Neuronal stem cell (in vitro differentiated cells): ENCODE measurements at regions not wholly inside any gene's neighbourhood (a gene's known extent, or its start where the extent isn't known, plus 50 kb on each side); places are given as distances from the start of the nearest gene placed in this dataset.

Source experiments
- DNase-seq: peaks from one replicate; pipeline ENCODE4 v3.0.0-alpha.2; 2013; ENCODE audit warnings: low spot score
- H2AFZ ChIP-seq: one replicate; pipeline ENCODE4 v1.6.1; 2013; ENCODE audit warnings: mild to moderate bottlenecking, low read length, inconsistent platforms
- H2AK5ac ChIP-seq: 2 replicates; pipeline ENCODE4 v1.6.1; 2013; ENCODE audit warnings: low read depth, mild to moderate bottlenecking, inconsistent platforms, low read length, moderate library complexity, mixed read lengths
- H2BK120ac ChIP-seq: 2 replicates; pipeline ENCODE4 v1.6.1; 2013; ENCODE audit warnings: low read depth, mild to moderate bottlenecking, inconsistent platforms, low read length, moderate library complexity, mixed read lengths
- H2BK12ac ChIP-seq: one replicate; pipeline ENCODE4 v1.6.1; 2013; ENCODE audit warnings: low read length, inconsistent platforms
- H2BK15ac ChIP-seq: 2 replicates; pipeline ENCODE4 v1.6.1; 2013; ENCODE audit warnings: mild to moderate bottlenecking, low read length, inconsistent platforms, mixed read lengths
- H2BK5ac ChIP-seq: one replicate; pipeline ENCODE4 v1.6.1; 2013; ENCODE audit warnings: inconsistent platforms, mild to moderate bottlenecking, low read length, moderate library complexity
- H3K14ac ChIP-seq: one replicate; pipeline ENCODE4 v1.6.1; 2013; ENCODE audit warnings: low read length, inconsistent platforms
- H3K18ac ChIP-seq: 2 replicates; pipeline ENCODE4 v1.6.1; 2013; ENCODE audit warnings: low read length, inconsistent platforms
- H3K23ac ChIP-seq: 2 replicates; pipeline ENCODE4 v1.6.1; 2013; ENCODE audit warnings: low read depth, mild to moderate bottlenecking, mixed read lengths, low read length, inconsistent platforms; ENCODE audit not compliant: poor library complexity
- H3K27ac ChIP-seq: replicated peaks from 3 replicates; pipeline ENCODE4 v1.5.1; 2013; ENCODE audit warnings: low read length, inconsistent platforms
- H3K27me3 ChIP-seq, 3 experiments: 2 replicates each; pipeline ENCODE4 v1.6.1; 2013; ENCODE audit warnings: low read length in 3 of 3, mild to moderate bottlenecking in 2 of 3, inconsistent platforms in 1 of 3, low read depth in 1 of 3, mixed read lengths in 1 of 3, moderate library complexity in 1 of 3; ENCODE audit not compliant: control insufficient read depth in 3 of 3, insufficient read depth in 3 of 3
- H3K36me3 ChIP-seq, 2 donors: replicated peaks in 1 of 2; 2 replicates each; pipeline ENCODE4 v1.6.1; 2013; ENCODE audit warnings: low read length in 2 of 2; ENCODE audit not compliant: control insufficient read depth in 2 of 2, insufficient read depth in 2 of 2
- H3K4ac ChIP-seq: 2 replicates; pipeline ENCODE4 v1.6.1; 2013; ENCODE audit warnings: inconsistent platforms, mild to moderate bottlenecking, low read length, moderate library complexity
- H3K4me1 ChIP-seq, 2 donors: 1 replicate in 1 of 2; 2 replicates in 1 of 2; pipeline ENCODE4 v1.6.1; 2013; ENCODE audit warnings: low read length in 2 of 2, low read depth in 1 of 2; ENCODE audit not compliant: control insufficient read depth in 2 of 2, insufficient read depth in 1 of 2
- H3K4me2 ChIP-seq: one replicate; pipeline ENCODE4 v1.6.1; 2013; ENCODE audit warnings: mild to moderate bottlenecking, low read length, inconsistent platforms; ENCODE audit not compliant: insufficient read depth, poor library complexity, severe bottlenecking
- H3K4me3 ChIP-seq, 2 donors: 2 replicates each; pipeline ENCODE4 v1.5.1; 2013; ENCODE audit warnings: low read length in 2 of 2, mild to moderate bottlenecking in 2 of 2, inconsistent platforms in 1 of 2, moderate library complexity in 1 of 2
- H3K79me1 ChIP-seq: one replicate; pipeline ENCODE4 v1.6.1; 2013; ENCODE audit warnings: low read depth, mild to moderate bottlenecking, inconsistent platforms, low read length, moderate library complexity
- H3K9ac ChIP-seq: one replicate; pipeline ENCODE4 v1.6.1; 2013; ENCODE audit warnings: mild to moderate bottlenecking, low read depth, low read length, inconsistent platforms; ENCODE audit not compliant: poor library complexity
- H3K9me3 ChIP-seq, 2 donors: replicated peaks in 1 of 2; 2 replicates each; pipeline versions ENCODE3 to v1.6.1; 2013; ENCODE audit warnings: low read length in 2 of 2, mild to moderate bottlenecking in 2 of 2, inconsistent platforms in 1 of 2, low read depth in 1 of 2, mixed read lengths in 1 of 2, moderate library complexity in 1 of 2; ENCODE audit not compliant: control insufficient read depth in 2 of 2, insufficient read depth in 1 of 2
- H4K8ac ChIP-seq: one replicate; pipeline ENCODE4 v1.6.1; 2013; ENCODE audit warnings: low read depth, mild to moderate bottlenecking, inconsistent platforms, low read length, moderate library complexity
- H4K91ac ChIP-seq: one replicate; pipeline ENCODE4 v1.6.1; 2013; ENCODE audit warnings: low read length, low read depth, mild to moderate bottlenecking, inconsistent platforms; ENCODE audit not compliant: poor library complexity
- WGBS, 2 donors: extraction: QIAGEN DNeasy Blood & Tissue Kit; methylation state at CpG; one replicate each; pipeline ENCODE4 v1.1.7; 2013; ENCODE audit warnings: missing lambda C conversion rate in 2 of 2, mixed read lengths in 1 of 2; ENCODE audit not compliant: insufficient read length in 2 of 2, insufficient replicate concordance in 1 of 2; ENCODE audit errors: extremely low coverage in 2 of 2; 5-methylcytosine and 5-hydroxymethylcytosine counted together

DNA sequence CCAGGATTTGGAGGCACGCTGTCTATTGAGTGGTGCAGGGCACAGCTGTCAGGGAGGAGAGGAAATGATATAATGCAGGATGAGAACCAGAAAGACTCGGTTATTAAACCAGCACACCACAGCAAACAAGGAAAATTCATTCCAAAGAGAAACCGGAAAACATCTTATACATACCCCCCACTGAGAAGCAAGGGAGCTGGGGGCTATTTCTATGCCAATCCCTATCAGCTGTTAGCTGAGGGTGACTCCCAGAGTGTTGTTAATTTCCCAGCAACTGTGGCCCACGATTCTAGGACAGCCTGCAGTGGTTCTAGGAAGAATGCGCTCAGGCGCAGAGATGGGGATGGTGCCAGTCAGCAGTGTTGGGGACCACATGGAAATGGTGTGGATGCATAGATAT lies 467.3 kb downstream of the PMP22 start:
- H2BK12ac ChIP-seq: no peak overlapping the region
- no peak overlapping the region for H3K27ac ChIP-seq
- no peak for DNase-seq
- H4K91ac ChIP-seq: no peak overlapping the region
- H3K79me1 ChIP-seq: no peaks in the 10 kb centered on the region
- no peak overlapping the region for H3K4me2 ChIP-seq
- H3K9me3 ChIP-seq: peaks cover 0 to 5% of the 10 kb centered on the region in 2 donors
- no peaks in the 10 kb centered on the region for H3K36me3 ChIP-seq
- H2AK5ac ChIP-seq: no peak overlapping the region
- no peak overlapping the region for H4K8ac ChIP-seq
- H3K23ac ChIP-seq: no peak overlapping the region
- H3K18ac ChIP-seq: no peak overlapping the region
- no peaks in the 10 kb centered on the region for H3K27me3 ChIP-seq
- no peak overlapping the region for H3K4me3 ChIP-seq
- no peak overlapping the region for H2BK120ac ChIP-seq
- no peak overlapping the region for H2BK5ac ChIP-seq
- no peaks in the 10 kb centered on the region for H3K4me1 ChIP-seq
- no peak overlapping the region for H3K4ac ChIP-seq
- H3K14ac ChIP-seq: no peak overlapping the region
- no peak overlapping the region for H2BK15ac ChIP-seq
- H2AFZ ChIP-seq: no peak overlapping the region
- no peak overlapping the region for H3K9ac ChIP-seq
- WGBS, 2 donors: no CpG with 5 or more reads among the region's 6 CpGs

DNA sequence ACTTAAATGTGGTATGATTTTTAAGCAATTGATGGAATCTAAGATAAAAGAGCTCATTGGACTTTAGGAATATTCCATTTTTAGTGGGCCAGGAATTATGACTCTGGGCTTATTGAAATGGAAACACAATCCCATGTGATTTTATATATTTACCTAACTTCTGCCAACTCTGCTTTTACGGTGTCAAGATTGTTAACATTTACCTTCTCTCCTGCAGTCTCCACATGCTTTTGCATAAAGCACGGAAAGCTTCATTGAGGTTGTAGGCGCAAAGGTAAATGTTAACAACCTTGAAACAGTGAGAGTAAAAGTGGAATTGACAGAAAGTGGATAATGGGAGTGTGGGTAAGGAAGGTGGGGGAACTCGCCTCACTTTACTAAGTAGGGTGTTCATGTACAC lies 468.1 kb downstream of the PMP22 start:
- Histone ChIP-seq H3K9ac (no peak overlapping the region), H3K27me3 (no peaks in the 10 kb centered on the region), H3K79me1 (no peaks in the 10 kb centered on the region), H3K9me3 (peaks cover 0 to 5% of the 10 kb centered on the region in 2 donors), H3K14ac (no peak overlapping the region), H2AK5ac (no peak overlapping the region), H4K8ac (no peak overlapping the region), H4K91ac (no peak overlapping the region), H2BK15ac (no peak overlapping the region), H3K18ac (no peak overlapping the region), H3K4me2 (no peak overlapping the region), H3K4ac (no peak overlapping the region), H3K4me3 (no peak overlapping the region), H2BK12ac (no peak overlapping the region), H3K36me3 (no peaks in the 10 kb centered on the region), H2BK120ac (no peak overlapping the region), H3K27ac (no peak overlapping the region), H3K4me1 (no peaks in the 10 kb centered on the region), H2BK5ac (no peak overlapping the region), H3K23ac (no peak overlapping the region), H2AFZ (no peak overlapping the region)
- DNase-seq: no peak
- no CpG with 5 or more reads among the region's 4 CpGs for WGBS, 2 donors

DNA sequence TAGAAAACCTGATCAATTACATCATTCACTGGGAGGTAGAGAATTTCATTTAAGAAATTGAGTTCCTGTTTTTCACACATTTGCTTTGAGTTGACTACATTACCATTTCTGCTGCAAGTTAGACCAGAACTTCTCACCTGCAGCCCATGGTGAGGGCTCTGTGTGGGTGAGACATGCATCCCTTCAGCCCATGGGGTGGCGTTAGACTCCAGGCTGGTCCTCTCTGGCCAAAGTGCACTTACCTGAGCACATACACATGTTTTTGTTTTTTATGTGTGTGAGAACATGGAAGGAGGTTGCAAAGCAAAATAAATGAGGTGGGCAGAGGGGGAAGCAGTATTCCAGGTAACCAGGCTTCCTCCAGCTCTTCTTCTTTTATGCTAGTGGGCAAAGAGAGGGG lies 470.2 kb downstream of the PMP22 start:
- Histone ChIP-seq H4K8ac (no peak overlapping the region), H3K27ac (no peak overlapping the region), H3K4ac (no peak overlapping the region), H3K36me3 (no peaks in the 10 kb centered on the region), H3K4me1 (peaks cover 0 to 11% of the 10 kb centered on the region in 2 donors), H3K27me3 (no peaks in the 10 kb centered on the region), H3K4me2 (no peak overlapping the region), H3K23ac (no peak overlapping the region), H2BK15ac (no peak overlapping the region), H2AK5ac (no peak overlapping the region), H3K9me3 (no peaks in the 10 kb centered on the region), H3K18ac (no peak overlapping the region), H4K91ac (no peak overlapping the region), H3K4me3 (no peak overlapping the region), H2BK12ac (no peak overlapping the region), H2BK5ac (no peak overlapping the region), H2AFZ (no peak overlapping the region), H2BK120ac (no peak overlapping the region), H3K14ac (no peak overlapping the region), H3K9ac (no peak overlapping the region), H3K79me1 (no peaks in the 10 kb centered on the region)
- DNase-seq: no peak
- no CpG with 5 or more reads among the region's 1 CpG for WGBS, 2 donors

DNA sequence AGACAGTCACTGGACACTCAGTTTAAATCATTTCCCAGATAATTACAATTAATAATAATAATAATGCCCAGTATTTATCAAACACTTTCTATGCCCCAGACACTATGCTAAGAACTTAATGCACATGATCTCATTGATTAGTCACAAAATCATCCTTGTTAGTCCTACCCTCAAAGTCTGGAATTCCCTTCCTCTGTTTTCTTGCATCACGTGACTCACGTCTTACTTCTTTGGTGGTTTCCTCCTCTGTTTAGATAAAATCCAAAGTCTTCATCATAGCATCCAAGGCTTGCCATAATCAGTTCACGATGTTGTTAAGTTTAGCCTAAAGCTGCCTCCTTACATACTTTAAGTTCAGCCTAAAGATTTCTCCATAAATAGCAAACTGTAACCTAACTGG lies 471.9 kb downstream of the PMP22 start:
- Histone ChIP-seq H3K4ac (no peak overlapping the region), H4K91ac (no peak overlapping the region), H3K79me1 (no peaks in the 10 kb centered on the region), H3K4me2 (no peak overlapping the region), H2AK5ac (no peak overlapping the region), H3K36me3 (no peaks in the 10 kb centered on the region), H3K27me3 (no peaks in the 10 kb centered on the region), H3K14ac (no peak overlapping the region), H3K18ac (no peak overlapping the region), H3K23ac (no peak overlapping the region), H2AFZ (no peak overlapping the region), H3K4me1 (peaks cover 0 to 15% of the 10 kb centered on the region in 2 donors), H3K9me3 (no peaks in the 10 kb centered on the region), H3K27ac (no peak overlapping the region), H3K4me3 (no peak overlapping the region), H4K8ac (no peak overlapping the region), H2BK12ac (no peak overlapping the region), H3K9ac (no peak overlapping the region), H2BK15ac (no peak overlapping the region), H2BK120ac (no peak overlapping the region), H2BK5ac (no peak overlapping the region)
- DNase-seq: no peak
- WGBS, 2 donors: no CpG with 5 or more reads among the region's 3 CpGs
